Activated T-helper 1 cell treated with anti-CD3 and anti-CD28 coated beads, Interleukin-12 subunit alpha, Interleukin-12 subunit beta, Interleukin-2, Interleukin-4 antibody, amounts not matched to agents 30 ng/mL and 10 ng/mL and 1 ng/mL, durations not matched to agents 14 hours and 24 hours and 36 hours (primary cell): ENCODE measurements at regions not wholly inside any gene's neighbourhood (a gene's known extent, or its start where the extent isn't known, plus 50 kb on each side); places are given as distances from the start of the nearest gene placed in this dataset.
A peak's percentile ranks its signal among the peaks of the same experiment; 100 is the strongest.

Experiments used
- DNase-seq: peaks from one replicate; pipeline ENCODE4 v3.0.0; 2021; ENCODE audit warnings: low spot score
- H3K27ac Mint-ChIP-seq: one replicate; pipeline ENCODE4 v1.8.0; 2021; ENCODE audit warnings: mild to moderate bottlenecking, mixed read lengths
- H3K27me3 Mint-ChIP-seq: one replicate; pipeline ENCODE4 v1.8.0; 2022; ENCODE audit warnings: mild to moderate bottlenecking, moderate library complexity, mixed read lengths; ENCODE audit not compliant: insufficient read depth
- H3K36me3 Mint-ChIP-seq: one replicate; pipeline ENCODE4 v1.8.0; 2021; ENCODE audit warnings: low read depth, mixed read lengths
- H3K4me1 Mint-ChIP-seq: one replicate; pipeline ENCODE4 v1.8.0; 2021; ENCODE audit warnings: low read depth, mixed read lengths
- H3K4me3 Mint-ChIP-seq: one replicate; pipeline ENCODE4 v1.8.0; 2021; ENCODE audit warnings: mild to moderate bottlenecking, moderate library complexity, mixed read lengths
- H3K9me3 Mint-ChIP-seq: one replicate; pipeline ENCODE4 v1.8.0; 2021; ENCODE audit warnings: mixed read lengths
- intact Hi-C: fragments of 100-400 bp; cut with micrococcal nuclease; formaldehyde crosslinking; loops from one replicate; pipeline ENCODE4 v1.15.1; 2024

DNA sequence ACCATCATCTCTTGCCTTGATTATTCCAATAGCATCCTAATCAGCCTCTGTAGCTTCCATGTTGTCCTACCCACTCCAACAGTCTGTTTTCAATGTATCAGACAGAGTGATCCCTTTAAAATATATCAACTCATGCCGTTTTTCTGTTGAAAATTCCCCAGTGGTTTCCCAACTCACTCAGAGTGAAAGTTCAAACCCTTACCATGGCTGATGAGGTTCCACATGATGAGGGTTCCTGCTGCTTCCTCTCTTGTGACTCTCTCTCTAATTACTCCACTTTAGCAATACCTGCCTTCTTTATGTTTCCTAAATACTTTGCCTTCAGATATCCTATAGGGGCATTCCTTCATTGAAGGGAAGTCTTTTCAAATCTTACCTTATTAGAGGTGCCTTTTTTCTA lies 334.7 kb downstream of the PPP1R2C start:
- Mint-ChIP-seq H3K4me3 (no peak overlapping the region), H3K4me1 (peaks cover 7% of the 10 kb centered on the region), H3K9me3 (peaks cover 17% of the 10 kb centered on the region), H3K27me3 (no peaks in the 10 kb centered on the region), H3K36me3 (peaks cover 4% of the 10 kb centered on the region), H3K27ac (no peak overlapping the region)
- no peak for DNase-seq
- intact Hi-C loops = no loop called here

DNA sequence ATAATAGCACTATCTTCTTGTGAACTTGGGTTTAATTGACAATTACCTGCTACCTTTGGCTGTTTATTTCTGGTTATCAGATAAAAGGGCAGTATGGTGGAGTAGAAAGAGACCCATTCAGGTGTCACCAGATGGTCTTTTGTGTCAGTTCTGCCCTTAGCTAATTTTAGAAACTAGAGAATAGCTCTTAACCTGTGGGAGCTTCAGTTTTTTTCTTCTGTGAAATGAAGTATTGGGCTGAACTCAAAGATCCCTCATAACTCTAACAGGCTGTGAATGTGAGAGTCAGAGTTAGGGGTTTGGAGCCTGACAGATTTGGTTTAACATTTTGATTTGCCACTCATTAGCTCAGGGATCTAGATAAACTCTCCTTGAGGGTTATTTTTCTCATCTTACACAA lies 335.2 kb downstream of the PPP1R2C start:
- Mint-ChIP-seq H3K4me1 (peaks cover 12% of the 10 kb centered on the region), H3K4me3 (no peak overlapping the region), H3K36me3 (peaks cover 4% of the 10 kb centered on the region), H3K27ac (no peak overlapping the region), H3K27me3 (no peaks in the 10 kb centered on the region), H3K9me3 (peaks cover 17% of the 10 kb centered on the region)
- intact Hi-C loops = no loop called here
- no peak for DNase-seq

DNA sequence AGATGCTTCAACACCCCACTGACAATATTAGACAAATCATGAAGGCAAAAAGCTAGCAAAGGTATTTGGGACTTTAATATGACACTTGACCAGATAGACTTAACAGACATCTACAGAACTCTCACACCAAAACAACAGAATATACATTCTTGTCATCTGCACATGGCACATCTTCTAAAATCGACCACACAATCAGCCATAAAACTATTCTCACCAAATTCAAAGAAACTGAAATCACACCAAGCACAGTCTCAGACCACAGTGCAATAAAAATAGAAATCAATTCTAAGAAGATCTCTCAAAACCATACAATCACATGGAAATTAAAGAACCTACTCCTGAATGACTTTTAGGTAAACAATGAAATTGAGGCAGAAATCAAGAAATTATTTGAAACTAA lies 340.8 kb downstream of the PPP1R2C start:
- peaks cover 21% of the 10 kb centered on the region for H3K4me1 Mint-ChIP-seq
- intact Hi-C loops = loop anchor here (10.0 kb wide), 1 partner anchor 512 kb away; the partner anchor contains the start of gene CASK
- no peak for DNase-seq
- peaks cover 4% of the 10 kb centered on the region for H3K36me3 Mint-ChIP-seq
- H3K9me3 Mint-ChIP-seq = peaks cover 21% of the 10 kb centered on the region
- H3K4me3 Mint-ChIP-seq = no peak overlapping the region
- peak overlapping the region; percentile 8 for H3K27ac Mint-ChIP-seq
- H3K27me3 Mint-ChIP-seq = no peaks in the 10 kb centered on the region

DNA sequence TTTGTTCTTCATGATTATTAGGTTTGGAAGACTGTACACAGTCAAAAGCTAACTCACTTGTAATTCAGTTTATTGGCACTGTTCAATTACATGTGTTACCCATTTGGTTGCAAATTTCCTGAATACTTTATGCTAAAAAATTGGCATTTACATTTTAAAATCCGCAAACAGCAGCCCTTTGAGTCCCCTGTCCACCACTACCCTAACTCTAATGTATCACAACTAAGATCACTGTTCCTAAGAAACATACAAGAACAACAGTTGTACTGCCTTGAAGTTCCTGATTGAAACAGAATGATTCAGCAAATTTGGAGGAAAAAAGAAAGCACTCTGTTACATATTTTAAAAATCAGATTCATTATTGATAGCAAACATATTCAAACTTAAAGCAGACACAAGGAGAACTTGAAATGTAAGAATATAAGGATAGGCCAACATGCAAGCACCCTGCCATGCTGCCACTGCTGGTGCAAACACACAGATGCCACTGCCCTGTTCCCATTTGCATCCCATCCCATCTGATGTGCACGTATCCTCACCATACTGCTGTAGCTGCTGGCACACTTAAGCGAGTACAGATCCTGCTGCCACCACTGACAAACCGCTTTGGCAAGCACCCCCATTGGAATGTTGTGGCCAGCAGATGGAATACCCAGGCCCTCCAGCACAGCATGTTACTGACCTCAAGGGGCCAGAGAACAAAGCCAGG lies 343.4 kb downstream of the PPP1R2C start:
- Mint-ChIP-seq H3K27me3 (no peaks in the 10 kb centered on the region), H3K27ac (no peak overlapping the region), H3K4me3 (no peak overlapping the region), H3K4me1 (peaks cover 21% of the 10 kb centered on the region), H3K9me3 (peaks cover 17% of the 10 kb centered on the region), H3K36me3 (peaks cover 2% of the 10 kb centered on the region)
- intact Hi-C loops = loop anchor here (10.0 kb wide), 1 partner anchor 510 kb away; the partner anchor contains the start of gene CASK
- DNase-seq = no peak

DNA sequence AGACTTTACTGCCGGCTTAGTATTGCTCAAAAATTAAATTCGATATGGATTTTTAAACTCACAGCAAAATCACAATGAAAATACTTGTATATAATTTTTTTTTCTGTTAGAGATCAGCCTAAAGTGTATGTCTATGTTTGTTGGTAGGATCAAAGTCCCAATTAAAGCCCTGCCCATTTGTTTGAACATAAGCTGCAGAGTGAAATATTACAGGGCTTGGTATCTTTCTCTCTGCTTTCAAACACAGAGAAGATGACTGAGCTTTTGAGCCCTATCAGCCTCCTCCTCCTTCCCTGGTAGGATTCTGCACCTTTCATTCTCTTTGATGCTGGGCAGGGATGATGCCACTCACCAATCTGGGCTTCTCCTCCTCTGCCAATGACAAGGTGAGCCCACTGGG lies 345.4 kb downstream of the PPP1R2C start:
- peaks cover 15% of the 10 kb centered on the region for H3K9me3 Mint-ChIP-seq
- no peak overlapping the region for H3K27ac Mint-ChIP-seq
- intact Hi-C loops = loop anchor here (10.0 kb wide), 1 partner anchor 508 kb away; the partner anchor contains the start of gene CASK
- peaks cover 2% of the 10 kb centered on the region for H3K36me3 Mint-ChIP-seq
- DNase-seq = no peak
- H3K4me1 Mint-ChIP-seq = peaks cover 13% of the 10 kb centered on the region
- H3K27me3 Mint-ChIP-seq = no peaks in the 10 kb centered on the region
- no peak overlapping the region for H3K4me3 Mint-ChIP-seq

DNA sequence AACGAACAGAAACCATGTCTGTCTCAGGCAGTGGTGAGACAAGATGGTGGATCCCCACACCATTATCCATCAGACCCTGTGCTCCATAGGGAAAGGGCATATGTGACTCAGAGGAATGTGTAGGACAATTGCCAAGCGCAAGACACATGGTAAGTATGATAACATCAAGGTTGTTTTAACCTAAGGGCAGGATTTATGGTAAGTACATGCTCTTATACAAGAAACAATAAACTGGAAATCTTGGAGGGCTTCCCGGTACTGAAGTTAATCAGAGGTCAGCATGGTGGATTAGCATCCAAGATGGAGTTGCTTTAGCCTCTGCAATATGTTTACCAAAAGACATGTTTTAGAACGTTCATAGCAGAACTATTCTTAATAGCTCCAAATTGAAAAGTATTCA lies 355.0 kb downstream of the PPP1R2C start:
- no peaks in the 10 kb centered on the region for H3K27me3 Mint-ChIP-seq
- intact Hi-C loops = no loop called here
- no peaks in the 10 kb centered on the region for H3K36me3 Mint-ChIP-seq
- no peak overlapping the region for H3K4me3 Mint-ChIP-seq
- no peak overlapping the region for H3K27ac Mint-ChIP-seq
- no peaks in the 10 kb centered on the region for H3K4me1 Mint-ChIP-seq
- DNase-seq = no peak
- no peaks in the 10 kb centered on the region for H3K9me3 Mint-ChIP-seq

DNA sequence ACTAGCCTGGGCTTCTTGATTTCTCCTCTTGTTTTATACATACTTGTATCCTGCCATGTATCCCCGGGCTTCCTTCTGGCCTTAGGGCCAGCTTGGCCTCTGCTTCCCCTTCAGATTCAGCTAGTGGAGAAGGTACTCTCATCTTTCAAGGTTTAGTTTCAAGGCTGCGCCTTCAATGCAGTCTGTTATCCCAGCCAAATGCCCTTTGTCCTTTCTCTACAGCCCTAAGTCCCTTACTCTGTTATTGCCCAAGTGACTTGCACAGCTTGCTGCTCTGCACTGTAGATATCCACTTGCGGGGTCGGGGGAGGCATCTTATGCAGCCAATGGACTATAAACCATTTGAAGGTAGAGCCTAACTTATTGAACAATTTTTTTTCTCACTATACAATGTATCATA lies 357.5 kb downstream of the PPP1R2C start:
- intact Hi-C loops = no loop called here
- H3K27ac Mint-ChIP-seq = no peak overlapping the region
- H3K4me3 Mint-ChIP-seq = no peak overlapping the region
- DNase-seq = no peak
- no peaks in the 10 kb centered on the region for H3K4me1 Mint-ChIP-seq
- H3K36me3 Mint-ChIP-seq = peaks cover 2% of the 10 kb centered on the region
- H3K27me3 Mint-ChIP-seq = peaks cover 1% of the 10 kb centered on the region
- H3K9me3 Mint-ChIP-seq = no peaks in the 10 kb centered on the region

DNA sequence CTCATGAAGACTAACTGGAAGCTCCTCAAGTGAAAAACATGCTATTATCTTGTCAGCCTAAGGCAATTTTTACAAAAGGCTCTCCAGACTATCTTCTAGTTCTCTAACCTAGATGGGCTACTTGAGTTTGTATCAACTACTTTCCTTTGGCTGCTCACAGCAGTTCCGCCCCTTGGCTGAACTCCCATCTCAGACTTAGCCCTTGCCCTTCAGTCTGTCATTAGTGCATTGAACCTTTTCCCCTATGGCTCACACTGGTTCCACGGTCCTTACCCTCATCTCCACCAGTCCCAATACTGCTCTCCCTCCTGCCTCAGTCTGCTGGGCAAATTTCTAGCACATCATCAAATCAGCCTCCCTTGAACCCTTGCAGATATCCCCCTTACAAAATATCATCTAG lies 362.3 kb downstream of the PPP1R2C start:
- Mint-ChIP-seq H3K36me3 (peaks cover 2% of the 10 kb centered on the region), H3K27me3 (peaks cover 1% of the 10 kb centered on the region), H3K4me3 (no peak overlapping the region), H3K9me3 (peaks cover 14% of the 10 kb centered on the region), H3K4me1 (peaks cover 6% of the 10 kb centered on the region), H3K27ac (no peak overlapping the region)
- no peak for DNase-seq
- intact Hi-C loops = no loop called here

DNA sequence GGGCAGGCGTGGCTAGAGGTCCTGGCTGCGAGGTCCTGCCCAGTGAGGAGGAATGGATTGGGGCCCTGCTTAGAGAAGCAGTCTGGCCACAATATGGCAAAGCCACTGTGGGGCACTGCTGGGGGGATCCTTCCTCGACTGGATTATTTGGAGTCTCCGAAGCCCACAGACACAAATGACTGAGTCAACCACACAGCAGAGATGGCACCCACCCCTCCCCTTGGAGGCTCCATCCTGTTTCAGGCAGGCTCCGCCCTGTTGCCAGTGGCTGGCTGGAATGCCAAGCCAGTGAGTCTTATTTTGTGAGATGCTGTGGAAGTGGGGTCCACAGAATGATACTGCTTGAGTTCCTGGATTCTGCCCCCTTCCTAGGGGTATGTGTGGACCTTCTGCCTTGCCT lies 363.9 kb downstream of the PPP1R2C start:
- intact Hi-C loops = no loop called here
- Mint-ChIP-seq H3K9me3 (peaks cover 16% of the 10 kb centered on the region), H3K4me1 (peaks cover 10% of the 10 kb centered on the region), H3K36me3 (peaks cover 2% of the 10 kb centered on the region), H3K4me3 (no peak overlapping the region), H3K27me3 (peaks cover 1% of the 10 kb centered on the region), H3K27ac (no peak overlapping the region)
- no peak for DNase-seq

DNA sequence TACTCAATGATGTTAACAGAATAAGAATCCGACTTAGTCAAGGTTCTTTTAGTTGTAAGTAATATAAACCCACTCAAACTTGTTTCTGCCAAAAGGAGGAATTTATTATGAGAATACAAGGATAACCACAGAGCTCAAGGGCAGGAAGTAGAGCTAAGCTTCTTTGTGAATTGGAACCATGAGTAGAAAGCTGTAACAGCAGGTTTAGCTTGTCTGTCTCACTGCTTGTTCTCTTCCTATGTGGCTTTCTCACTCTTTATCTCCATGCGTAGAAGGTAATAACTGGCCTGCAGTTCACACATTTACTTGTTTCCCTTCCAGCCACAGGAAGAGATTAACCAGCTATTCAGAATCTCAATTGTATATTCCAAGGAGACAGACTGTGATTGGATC lies 378.3 kb downstream of the PPP1R2C start:
- Mint-ChIP-seq H3K36me3 (no peaks in the 10 kb centered on the region), H3K9me3 (peaks cover 7% of the 10 kb centered on the region), H3K27me3 (no peaks in the 10 kb centered on the region), H3K27ac (no peak overlapping the region), H3K4me1 (peaks cover 18% of the 10 kb centered on the region), H3K4me3 (peak overlapping the region; percentile 6)
- intact Hi-C loops = no loop called here
- DNase-seq = no peak

DNA sequence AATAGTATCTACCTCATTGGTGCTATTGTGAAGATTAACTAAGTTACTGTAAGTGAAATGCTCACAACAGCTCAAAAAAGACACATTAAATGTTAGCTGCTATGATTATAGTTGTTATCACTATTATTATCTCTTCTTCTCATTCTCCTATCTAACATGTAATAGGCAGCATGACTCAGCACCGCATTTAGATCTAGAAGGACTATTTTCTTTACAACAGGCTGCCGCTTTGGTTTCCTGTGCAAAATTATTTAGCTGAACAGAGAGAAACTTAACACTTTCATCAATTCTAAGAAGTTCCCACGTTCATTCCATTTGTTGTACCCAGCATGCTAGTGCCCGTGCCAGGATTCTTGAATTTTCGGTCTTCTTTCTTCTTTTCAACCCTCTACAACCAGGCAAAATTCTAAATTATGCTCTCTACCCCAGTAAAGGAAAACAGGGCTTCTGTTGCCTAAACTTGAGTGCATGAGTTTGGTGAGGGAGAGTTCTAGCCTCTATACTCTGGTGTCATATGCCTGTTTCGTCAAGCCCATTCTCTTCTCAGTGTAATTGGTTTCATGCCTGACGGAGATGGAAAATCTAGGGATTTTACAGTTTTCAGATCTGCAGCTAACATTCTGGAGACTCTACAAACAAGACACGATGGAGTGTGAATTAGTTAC lies 378.9 kb downstream of the PPP1R2C start:
- DNase-seq = no peak

DNA sequence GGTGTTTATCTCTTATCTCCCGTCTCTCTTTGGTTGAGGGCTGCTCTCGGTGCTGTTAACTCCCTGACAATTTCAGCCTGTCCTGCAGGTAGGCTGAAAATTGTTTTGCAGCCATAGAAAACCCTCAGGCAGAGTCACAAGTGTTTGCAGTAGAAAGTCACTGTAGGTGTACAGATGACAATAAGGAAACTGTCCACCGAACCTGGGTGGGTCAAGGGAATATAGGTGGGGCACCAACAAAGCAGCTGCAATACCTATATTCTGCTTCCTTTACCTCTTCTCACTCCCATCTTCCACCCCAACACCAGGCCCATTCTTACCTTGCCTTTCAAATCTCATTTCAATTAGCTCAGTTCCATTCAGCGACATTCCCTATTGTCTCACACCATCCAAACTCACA lies 381.8 kb downstream of the PPP1R2C start:
- Mint-ChIP-seq H3K36me3 (no peaks in the 10 kb centered on the region), H3K27ac (no peak overlapping the region), H3K4me1 (peaks cover 18% of the 10 kb centered on the region), H3K4me3 (no peak overlapping the region), H3K9me3 (peaks cover 10% of the 10 kb centered on the region), H3K27me3 (no peaks in the 10 kb centered on the region)
- intact Hi-C loops = no loop called here
- DNase-seq = no peak

More for the DNA sequence above, 378.9 kb downstream of the PPP1R2C start:
- H3K4me3 Mint-ChIP-seq = peak overlapping the region; percentile 6
- H3K36me3 Mint-ChIP-seq = no peaks in the 10 kb centered on the region
- peaks cover 7% of the 10 kb centered on the region for H3K9me3 Mint-ChIP-seq
- peaks cover 18% of the 10 kb centered on the region for H3K4me1 Mint-ChIP-seq
- intact Hi-C loops = no loop called here
- peak overlapping the region; percentile 5 for H3K27ac Mint-ChIP-seq
- no peaks in the 10 kb centered on the region for H3K27me3 Mint-ChIP-seq

DNA sequence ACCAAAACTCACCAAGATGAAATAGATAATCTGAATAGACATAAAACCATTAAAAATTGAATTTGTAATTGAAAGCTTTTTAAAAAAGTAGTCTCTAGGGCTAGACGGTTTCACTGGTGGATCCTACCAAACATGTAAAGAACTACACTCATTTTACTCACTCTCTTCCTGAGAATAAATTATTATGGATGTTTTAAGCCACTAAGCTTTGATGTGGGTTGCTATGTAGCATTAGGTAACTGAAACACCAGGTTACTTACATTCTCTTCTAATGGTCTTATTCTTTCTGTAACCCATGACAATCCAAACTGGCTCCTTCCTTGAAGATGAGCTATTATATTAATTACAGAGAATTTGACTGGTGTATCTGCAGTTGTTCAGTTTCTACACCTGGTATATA lies 385.1 kb downstream of the PPP1R2C start:
- Mint-ChIP-seq H3K9me3 (peaks cover 14% of the 10 kb centered on the region), H3K27me3 (no peaks in the 10 kb centered on the region), H3K4me3 (no peak overlapping the region), H3K36me3 (no peaks in the 10 kb centered on the region), H3K4me1 (no peaks in the 10 kb centered on the region), H3K27ac (no peak overlapping the region)
- no peak for DNase-seq
- intact Hi-C loops = no loop called here
